ENCODE measurements at regions not wholly inside any gene's neighbourhood (a gene's known extent, or its start where the extent isn't known, plus 50 kb on each side); places are given as distances from the start of the nearest gene placed in this dataset.

GRCh38 chr6:105765239-105765638 lies 320.9 kb upstream of the PRDM1 start:
- no peak for ATAC-seq
- TF ChIP-seq TOX (CRISPR knock-in tag; IDR thresholded peaks at IDR 0.05; ENCODE audit: borderline replicate concordance), result no peak
- TF ChIP-seq TSHZ2 (CRISPR knock-in tag; IDR thresholded peaks at IDR 0.05), result no peak
- TF ChIP-seq ZFP30 (CRISPR knock-in tag; IDR thresholded peaks at IDR 0.05), result no peak
- no peak for TF ChIP-seq GLIS3 (CRISPR knock-in tag; IDR thresholded peaks at IDR 0.05)
- no peak for TF ChIP-seq ZNF565 (CRISPR knock-in tag; conservative IDR thresholded peaks at IDR 0.05; ENCODE audit: low read depth)
- TF ChIP-seq ISL1 (CRISPR knock-in tag; IDR thresholded peaks at IDR 0.05), result no peak
- TF ChIP-seq CSRNP3 (CRISPR knock-in tag; IDR thresholded peaks at IDR 0.05), result no peak
- no peak for TF ChIP-seq ZNF8 (CRISPR knock-in tag; IDR thresholded peaks at IDR 0.05)
- no peak for TF ChIP-seq ZNF70 (CRISPR knock-in tag; IDR thresholded peaks at IDR 0.05)
- no peak for TF ChIP-seq SNAI2 (CRISPR knock-in tag; IDR thresholded peaks at IDR 0.05)
- no peak for TF ChIP-seq ESRRG (CRISPR knock-in tag; IDR thresholded peaks at IDR 0.05)
- no peak for TF ChIP-seq BACH2 (CRISPR knock-in tag; IDR thresholded peaks at IDR 0.05; ENCODE audit: borderline replicate concordance)
- TF ChIP-seq PPARA (CRISPR knock-in tag; IDR thresholded peaks at IDR 0.05; ENCODE audit: borderline replicate concordance), result no peak
- no peak for TF ChIP-seq ZFP3 (CRISPR knock-in tag; IDR thresholded peaks at IDR 0.05)
- no peak for TF ChIP-seq OSR1 (CRISPR knock-in tag; IDR thresholded peaks at IDR 0.05)
- no peak for TF ChIP-seq RARB (CRISPR knock-in tag; IDR thresholded peaks at IDR 0.05)
- TF ChIP-seq CSDC2 (CRISPR knock-in tag; IDR thresholded peaks at IDR 0.05), result no peak

GRCh38 chr6:105764315-105764714 lies 321.8 kb upstream of the PRDM1 start:
- no peak for ATAC-seq

More at GRCh38 chr6:105764315-105764714, 321.8 kb upstream of the PRDM1 start:
- TF ChIP-seq POU6F1 (CRISPR knock-in tag; IDR thresholded peaks at IDR 0.05; ENCODE audit: borderline replicate concordance, low read depth) (no peak), ZNF70 (CRISPR knock-in tag; IDR thresholded peaks at IDR 0.05) (no peak), CREB5 (CRISPR knock-in tag; IDR thresholded peaks at IDR 0.05; ENCODE audit: low read depth) (no peak), TCF4 (CRISPR knock-in tag; IDR thresholded peaks at IDR 0.05; ENCODE audit: borderline replicate concordance) (no peak), RARB (CRISPR knock-in tag; IDR thresholded peaks at IDR 0.05) (no peak), PATZ1 (CRISPR knock-in tag; IDR thresholded peaks at IDR 0.05; ENCODE audit: borderline replicate concordance) (no peak), SNAI2 (CRISPR knock-in tag; IDR thresholded peaks at IDR 0.05) (no peak), ZFP30 (CRISPR knock-in tag; IDR thresholded peaks at IDR 0.05) (no peak), CSDC2 (CRISPR knock-in tag; IDR thresholded peaks at IDR 0.05) (no peak), ZC3H10 (CRISPR knock-in tag; IDR thresholded peaks at IDR 0.05) (no peak), BACH2 (CRISPR knock-in tag; IDR thresholded peaks at IDR 0.05; ENCODE audit: borderline replicate concordance) (no peak)

All from SK-N-SH treated with all-trans-retinoic acid at 6 μM for 48 hours (cell line).